Right lobe of liver (tissue), 4 donors: ENCODE measurements at regions not wholly inside any gene's neighbourhood (a gene's known extent, or its start where the extent isn't known, plus 50 kb on each side); places are given as distances from the start of the nearest gene placed in this dataset.

Experiments
- POLR2A ChIP-seq: fragments of 450-650 bp; IDR thresholded peaks from one replicate; pipeline ENCODE4 v1.6.1; 2017; ENCODE audit warnings: antibody characterized with exemption, mild to moderate bottlenecking
- TF ChIP-seq, protein P1 (sequence below), 4 donors: fragments of 200-600 bp in 3 of 4; fragments of 450-650 bp in 1 of 4; IDR thresholded peaks; one replicate each; pipeline versions ENCODE4 v1.5.1 to v1.8.0; 2016 to 2022; ENCODE audit warnings: antibody characterized with exemption in 4 of 4, mild to moderate bottlenecking in 2 of 4
- donor health status: DM: no; HTN: no; CAD: no.
- donor health status: DM: no; HTN: no; CAD: no.
- donor health status: DM: no; HTN: yes; CAD: no.

DNA sequence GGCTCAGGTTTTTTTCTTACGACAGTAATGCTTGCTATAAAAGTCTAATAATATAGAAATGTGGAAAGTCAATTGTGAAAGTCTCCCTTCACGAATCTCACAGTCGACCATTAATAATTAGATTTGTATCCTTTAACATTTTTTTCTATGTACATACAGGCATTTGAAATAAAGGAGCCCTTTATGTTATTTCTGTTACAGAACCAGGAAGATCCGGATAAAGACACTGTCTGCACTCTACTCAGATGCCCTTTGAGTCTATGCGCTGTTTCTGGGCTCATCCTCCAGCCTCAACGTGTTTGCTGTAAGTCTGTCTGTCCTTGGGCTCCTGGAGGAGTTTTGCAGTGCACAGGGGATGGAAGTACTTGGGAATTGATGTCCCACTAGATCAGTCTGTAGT, 212.2 kb upstream of the ATP2B1 start:
- TF ChIP-seq, protein P1, sequence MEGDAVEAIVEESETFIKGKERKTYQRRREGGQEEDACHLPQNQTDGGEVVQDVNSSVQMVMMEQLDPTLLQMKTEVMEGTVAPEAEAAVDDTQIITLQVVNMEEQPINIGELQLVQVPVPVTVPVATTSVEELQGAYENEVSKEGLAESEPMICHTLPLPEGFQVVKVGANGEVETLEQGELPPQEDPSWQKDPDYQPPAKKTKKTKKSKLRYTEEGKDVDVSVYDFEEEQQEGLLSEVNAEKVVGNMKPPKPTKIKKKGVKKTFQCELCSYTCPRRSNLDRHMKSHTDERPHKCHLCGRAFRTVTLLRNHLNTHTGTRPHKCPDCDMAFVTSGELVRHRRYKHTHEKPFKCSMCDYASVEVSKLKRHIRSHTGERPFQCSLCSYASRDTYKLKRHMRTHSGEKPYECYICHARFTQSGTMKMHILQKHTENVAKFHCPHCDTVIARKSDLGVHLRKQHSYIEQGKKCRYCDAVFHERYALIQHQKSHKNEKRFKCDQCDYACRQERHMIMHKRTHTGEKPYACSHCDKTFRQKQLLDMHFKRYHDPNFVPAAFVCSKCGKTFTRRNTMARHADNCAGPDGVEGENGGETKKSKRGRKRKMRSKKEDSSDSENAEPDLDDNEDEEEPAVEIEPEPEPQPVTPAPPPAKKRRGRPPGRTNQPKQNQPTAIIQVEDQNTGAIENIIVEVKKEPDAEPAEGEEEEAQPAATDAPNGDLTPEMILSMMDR (IDR thresholded peaks at IDR 0.05), result no peak
- no peak for TF ChIP-seq POLR2A
